Stimulated activated CD4-positive, alpha-beta T cell treated with anti-CD3 and anti-CD28 coated beads, Interleukin-15, amount 100 ng/mL, for 24 hours (primary cell): ENCODE measurements at regions not wholly inside any gene's neighbourhood (a gene's known extent, or its start where the extent isn't known, plus 50 kb on each side); places are given as distances from the start of the nearest gene placed in this dataset.
A peak's percentile ranks its signal among the peaks of the same experiment; 100 is the strongest.
"Not testable (repeated sequence)": the region's sequence is repeated elsewhere in the genome, so short reads cannot be mapped to it uniquely, and the experiment has no call there.

Experiments
- DNase-seq: peaks from one replicate; pipeline ENCODE4 v3.0.0-alpha.2; 2020

DNA sequence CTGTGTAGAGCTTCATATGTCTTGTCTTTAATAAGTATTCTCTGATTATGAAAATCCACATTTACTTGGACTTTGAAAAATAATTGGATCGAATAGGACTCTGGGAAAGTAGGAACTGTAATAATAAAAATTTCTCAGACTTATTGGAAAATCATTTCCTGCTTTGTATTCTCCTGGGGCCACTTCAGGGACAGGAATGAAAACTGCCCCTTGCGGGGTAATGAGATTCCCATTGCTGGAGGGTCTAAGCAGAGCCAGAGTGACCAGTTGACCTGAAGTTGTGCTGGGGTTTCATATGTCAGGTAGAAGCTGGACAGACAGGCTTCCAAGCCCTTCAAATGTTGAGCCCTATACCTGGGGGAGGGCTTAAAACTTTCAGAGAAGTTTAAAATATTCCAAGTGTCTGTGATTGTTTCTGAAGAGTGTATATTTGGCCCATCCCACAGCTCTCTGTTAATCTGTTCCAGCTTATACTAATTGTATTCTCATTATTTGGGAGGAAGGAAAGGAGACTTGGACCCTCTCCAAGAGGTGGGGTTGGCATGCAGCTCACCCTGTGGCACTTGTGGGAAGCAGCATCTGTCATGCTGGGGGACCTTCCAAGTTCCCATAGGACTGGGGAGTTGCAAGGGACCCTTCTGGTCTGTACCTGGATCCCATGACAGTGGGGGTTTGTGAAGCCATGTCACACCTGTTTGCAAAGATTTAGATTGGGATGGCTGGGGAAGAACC is 268.7 kb upstream of the ATP5MC3 start:
- DNase-seq = no peak

DNA sequence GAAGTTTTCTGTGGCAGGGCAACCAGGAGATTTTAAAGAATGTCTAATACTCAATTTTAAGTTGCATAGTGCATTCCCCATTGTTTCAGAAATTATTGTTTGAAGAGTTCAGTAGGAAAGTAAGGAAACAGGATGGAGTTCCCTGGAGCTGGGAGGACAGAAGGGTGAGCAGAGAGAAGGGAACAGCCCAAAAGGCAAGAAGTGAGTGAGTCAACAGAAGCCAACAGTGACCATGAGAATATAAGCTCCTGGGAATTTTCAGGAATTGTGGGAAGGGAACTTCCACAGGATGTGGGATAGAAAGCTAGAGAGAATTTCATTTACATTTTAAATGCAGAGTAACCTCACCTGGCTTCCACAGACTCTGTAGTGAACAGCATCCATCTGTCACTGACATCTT is 268.1 kb upstream of the ATP5MC3 start:
- DNase-seq = no peak

DNA sequence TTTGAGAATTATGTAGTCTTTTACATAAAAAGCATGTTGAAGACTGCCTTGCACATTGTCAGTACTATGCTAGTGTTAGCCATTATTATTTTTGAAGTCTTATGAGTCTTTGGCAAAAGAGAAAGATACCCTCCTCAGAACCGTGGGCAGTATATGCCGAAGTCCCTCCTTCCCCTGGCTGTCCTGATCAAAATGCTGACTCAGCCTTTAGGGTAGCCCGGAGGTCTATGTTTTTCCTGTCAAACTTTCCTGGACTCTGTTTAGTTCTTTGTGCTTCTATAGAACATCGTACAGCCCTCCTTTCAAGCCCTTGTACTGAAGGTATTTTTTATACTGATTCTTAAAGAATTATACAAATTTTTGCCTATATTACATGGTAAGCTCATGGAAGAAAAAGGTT is 264.7 kb upstream of the ATP5MC3 start:
- no peak for DNase-seq

- DNase-seq = no peak
Measured at GRCh38 chr2:175445281-175445680, 263.8 kb upstream of the ATP5MC3 start.

GRCh38 chr2:175442441-175442840 is 260.9 kb upstream of the ATP5MC3 start:
- no peak for DNase-seq

GRCh38 chr2:175441181-175441761 is 259.8 kb upstream of the ATP5MC3 start:
- no peak for DNase-seq

DNA sequence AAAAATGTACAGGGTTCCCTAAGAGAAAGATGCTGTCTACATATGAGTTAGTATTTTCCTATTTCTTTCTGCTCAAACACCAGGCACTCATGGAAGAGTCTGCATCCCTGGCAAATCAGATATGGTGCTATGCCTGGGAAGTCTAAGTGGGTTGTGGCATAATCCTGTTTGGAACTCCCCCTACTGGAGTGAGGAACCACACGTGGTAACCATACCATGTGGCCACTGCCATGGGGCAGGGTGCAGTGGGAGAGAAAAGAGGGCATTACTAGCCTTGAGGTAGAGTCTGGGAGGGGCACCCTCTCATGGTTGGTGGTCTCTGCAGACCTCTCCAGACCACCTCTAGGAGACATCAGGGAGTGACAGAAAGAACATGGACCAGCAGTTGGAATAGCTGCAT is 257.9 kb upstream of the ATP5MC3 start:
- DNase-seq = no peak

DNA sequence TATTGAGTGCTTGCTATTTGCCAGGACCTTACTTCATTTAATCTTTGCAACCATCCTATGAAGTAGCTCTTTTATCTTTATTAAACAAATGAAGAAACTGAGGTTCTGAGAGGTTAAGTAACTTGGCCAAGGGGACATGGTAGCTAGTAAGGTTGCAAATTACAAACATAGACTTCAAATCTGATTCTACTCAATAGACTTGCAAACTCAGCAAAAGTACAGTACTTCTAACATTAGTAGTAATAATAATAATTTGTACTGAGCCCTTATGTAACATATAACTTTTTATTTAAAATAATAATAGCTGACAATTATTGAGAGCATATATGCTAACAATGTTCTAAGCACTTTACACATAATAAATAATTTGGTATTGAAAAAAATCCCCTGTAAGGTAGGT is 255.7 kb upstream of the ATP5MC3 start:
- DNase-seq = no peak

DNA sequence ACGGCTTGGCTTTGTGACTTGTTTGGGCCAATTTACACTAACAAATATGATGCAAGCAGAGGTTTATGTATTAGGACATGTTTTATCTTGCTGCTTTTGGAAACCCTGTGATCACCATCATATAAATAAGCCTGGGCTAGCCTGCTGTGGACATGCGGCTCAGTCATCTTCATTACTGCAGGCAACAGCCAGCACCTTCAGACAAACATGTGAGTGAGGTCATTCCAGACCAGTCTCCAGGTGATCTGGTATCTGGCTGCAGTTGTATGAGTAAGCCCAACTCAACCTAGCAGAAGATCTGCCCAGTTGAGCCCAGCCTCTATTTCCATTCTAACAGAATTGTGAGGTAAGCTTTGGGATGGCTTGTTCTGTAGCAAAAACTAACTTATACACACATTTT is 254.6 kb upstream of the ATP5MC3 start:
- no peak for DNase-seq

DNA sequence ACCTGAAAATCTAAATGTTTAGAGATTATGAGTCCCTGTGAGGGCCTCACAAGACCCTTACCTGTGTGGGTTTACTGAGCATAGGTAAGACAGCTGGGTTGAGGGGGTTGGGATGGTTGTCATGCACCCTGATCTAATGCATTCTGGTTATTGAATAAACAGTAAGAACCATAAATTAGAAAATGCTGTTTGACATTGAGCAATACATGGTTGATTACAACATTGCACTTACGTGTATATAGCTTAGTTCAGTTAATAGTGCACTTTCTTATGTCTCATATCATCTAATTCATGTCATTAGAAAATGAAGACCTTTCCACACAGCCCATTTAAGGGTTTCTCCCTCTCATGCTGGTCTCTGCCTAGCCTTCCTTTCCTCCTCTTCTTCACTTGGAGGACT is 253.5 kb upstream of the ATP5MC3 start:
- DNase-seq = no peak

DNA sequence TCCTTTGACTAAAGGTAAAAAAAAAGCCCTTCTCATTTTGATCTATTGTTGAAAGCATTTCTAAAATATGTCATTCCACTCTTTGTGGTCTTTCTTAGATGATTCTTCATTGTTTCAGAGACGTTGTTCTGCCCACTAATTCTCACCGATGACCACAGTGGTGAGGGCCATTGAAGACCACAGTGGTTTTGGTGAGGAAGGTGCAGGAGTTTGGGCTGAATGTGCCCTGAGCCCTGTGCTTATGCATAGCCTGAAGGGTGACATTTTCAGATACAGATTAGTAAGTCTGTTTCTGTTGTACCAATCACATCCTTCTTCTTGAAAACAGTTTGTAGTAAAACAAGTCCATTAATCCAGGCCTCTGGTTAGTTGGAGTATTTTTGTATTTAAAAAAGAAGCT is 251.3 kb upstream of the ATP5MC3 start:
- no peak for DNase-seq

- DNase-seq = no peak
Measured at GRCh38 chr2:175432021-175432420, 250.5 kb upstream of the ATP5MC3 start.

GRCh38 chr2:175431101-175431946 is 249.8 kb upstream of the ATP5MC3 start:
- DNase-seq = no peak

DNA sequence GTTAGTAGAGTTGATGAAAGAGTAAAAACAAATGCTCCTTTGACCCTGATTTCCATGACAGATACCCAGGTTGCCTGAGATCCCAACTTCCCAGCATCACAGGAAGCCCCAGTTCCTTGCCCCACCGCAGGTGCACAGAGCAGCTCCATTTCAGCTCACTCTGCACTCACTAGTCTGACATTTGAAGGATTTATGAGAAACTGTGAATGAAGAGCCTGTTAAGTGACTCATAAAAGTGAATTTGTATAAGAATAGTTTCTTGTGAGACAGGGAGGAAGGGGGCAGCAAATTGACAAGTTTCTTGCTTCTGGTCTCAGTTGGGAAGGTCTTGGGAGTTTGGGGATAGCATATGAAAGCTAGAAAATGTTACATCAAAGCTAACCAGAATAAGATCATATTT is 248.7 kb upstream of the ATP5MC3 start:
- DNase-seq = no peak

GRCh38 chr2:175418224-175418835 is 236.8 kb upstream of the ATP5MC3 start:
- no peak for DNase-seq

DNA sequence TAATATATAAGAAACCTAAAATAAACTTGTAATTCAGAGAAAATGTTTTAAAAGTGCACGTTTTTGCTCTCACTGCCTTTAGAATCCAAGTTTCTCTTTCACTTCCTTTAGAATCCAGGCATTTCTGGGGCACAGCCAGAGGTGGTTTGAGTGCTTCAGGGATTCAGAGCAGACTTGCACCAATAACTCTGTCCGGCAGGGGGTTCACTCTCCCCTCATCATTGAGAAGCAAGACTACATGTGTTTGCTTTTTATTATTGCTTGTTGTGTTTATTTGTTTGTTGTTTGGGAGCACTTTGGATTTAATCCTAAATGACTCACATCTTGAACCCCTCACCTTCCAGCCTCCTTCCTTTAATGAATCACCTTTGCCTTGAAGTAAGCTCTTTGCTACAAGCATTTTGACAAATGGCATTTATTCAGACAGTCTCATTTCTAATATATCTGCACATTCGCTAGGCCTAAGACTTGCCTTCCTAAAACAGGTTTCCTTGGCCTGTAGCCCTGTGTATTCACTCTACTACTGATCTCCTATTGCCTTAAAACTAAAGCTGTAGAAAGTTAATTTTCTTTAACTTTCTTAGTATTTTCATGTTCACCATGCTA is 233.5 kb upstream of the ATP5MC3 start:
- DNase-seq = peak; percentile 8

GRCh38 chr2:175414191-175414881 is 232.8 kb upstream of the ATP5MC3 start:
- DNase-seq = no peak

DNA sequence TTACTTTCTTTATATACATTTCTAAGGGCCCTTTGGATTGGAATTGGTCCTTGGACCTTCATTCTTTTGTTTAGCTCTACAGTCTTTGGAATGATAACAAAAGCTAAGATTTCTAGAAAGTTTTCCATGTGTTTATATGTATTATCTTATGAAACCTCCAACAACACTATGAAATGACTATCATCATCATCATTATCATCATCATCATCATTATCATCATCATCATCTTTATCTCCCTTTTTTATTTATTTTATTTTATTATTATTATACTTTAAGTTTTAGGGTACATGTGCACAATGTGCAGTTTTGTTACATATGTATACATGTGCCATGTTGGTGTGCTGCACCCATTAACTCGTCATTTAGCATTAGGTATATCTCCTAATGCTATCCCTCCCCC is 229.4 kb upstream of the ATP5MC3 start:
- not testable (repeated sequence) for DNase-seq

DNA sequence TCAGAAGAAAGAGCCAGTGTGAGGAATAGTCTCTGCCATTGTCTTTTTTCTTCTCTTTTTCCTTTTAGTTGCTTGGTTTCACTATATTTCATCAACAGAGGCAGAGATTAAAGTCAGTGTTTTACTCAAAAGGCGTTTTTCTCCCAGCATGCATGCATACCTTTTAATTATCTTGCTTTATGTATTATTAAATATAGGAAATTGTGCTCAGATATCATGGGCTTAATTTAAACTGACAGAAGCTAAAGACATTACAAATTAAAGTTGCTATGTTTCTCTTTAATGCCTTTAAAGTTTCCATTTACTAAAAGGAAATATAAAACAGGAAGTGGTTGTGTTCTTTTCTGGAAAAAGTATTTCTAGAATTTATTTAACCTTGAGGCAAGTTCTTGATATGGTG is 223.3 kb upstream of the ATP5MC3 start:
- no peak for DNase-seq

GRCh38 chr2:175403599-175404221 is 222.2 kb upstream of the ATP5MC3 start:
- no peak for DNase-seq

GRCh38 chr2:175402571-175402970 is 221.1 kb upstream of the ATP5MC3 start:
- DNase-seq = no peak

DNA sequence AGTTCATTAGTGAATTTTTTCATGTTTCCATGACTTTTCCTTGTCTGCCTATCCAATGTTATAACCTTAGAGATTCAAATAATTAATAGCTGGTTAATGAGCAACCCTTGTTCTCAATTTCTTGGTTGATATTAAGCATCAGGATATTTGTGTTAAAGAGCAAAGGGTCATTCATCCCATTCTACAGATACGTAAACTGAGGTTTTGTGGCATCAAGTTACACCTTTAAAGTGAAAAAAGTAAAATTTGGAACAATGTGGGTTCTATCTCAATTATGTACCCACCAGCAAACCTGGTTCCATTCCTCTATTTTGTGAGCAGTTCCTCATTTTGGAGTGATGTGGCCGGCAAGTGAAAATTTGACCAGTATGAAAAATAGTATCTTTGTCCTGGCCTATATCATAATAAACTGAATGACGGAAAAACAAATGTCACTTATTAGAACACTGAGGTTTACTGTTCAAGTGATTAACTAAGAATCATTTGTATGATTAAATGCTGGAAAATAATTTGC is 220.5 kb upstream of the ATP5MC3 start:
- DNase-seq = no peak
